LNCAP (cell line): ENCODE measurements at regions not wholly inside any gene's neighbourhood (a gene's known extent, or its start where the extent isn't known, plus 50 kb on each side); places are given as distances from the start of the nearest gene placed in this dataset.
A peak's percentile ranks its signal among the peaks of the same experiment; 100 is the strongest.

Source experiments
- TF ChIP-seq, protein P1 (sequence below): fragments of 450-650 bp; IDR thresholded peaks from 2 replicates; pipeline ENCODE4 v1.5.1; 2017; ENCODE audit warnings: mild to moderate bottlenecking

DNA sequence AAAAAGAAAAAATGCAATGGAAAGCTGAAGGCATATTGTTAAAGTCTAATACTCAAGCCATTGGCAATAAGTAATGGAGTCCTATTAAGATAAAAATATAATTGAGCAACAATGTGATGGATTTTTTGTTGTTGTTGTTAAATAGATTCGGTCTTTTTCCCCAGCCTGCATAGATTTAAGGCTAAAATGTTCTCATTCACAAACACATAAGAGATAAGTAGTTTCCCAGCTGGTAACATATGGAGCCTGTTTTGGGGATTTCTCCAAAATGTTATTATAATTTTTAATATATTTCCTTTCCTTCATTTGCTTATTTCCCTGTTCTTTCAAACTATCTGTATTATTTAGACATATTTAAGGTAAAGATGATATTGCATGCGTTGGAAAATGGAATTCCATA lies 1149.1 kb upstream of the PRR20A start:
- TF ChIP-seq, protein P1, sequence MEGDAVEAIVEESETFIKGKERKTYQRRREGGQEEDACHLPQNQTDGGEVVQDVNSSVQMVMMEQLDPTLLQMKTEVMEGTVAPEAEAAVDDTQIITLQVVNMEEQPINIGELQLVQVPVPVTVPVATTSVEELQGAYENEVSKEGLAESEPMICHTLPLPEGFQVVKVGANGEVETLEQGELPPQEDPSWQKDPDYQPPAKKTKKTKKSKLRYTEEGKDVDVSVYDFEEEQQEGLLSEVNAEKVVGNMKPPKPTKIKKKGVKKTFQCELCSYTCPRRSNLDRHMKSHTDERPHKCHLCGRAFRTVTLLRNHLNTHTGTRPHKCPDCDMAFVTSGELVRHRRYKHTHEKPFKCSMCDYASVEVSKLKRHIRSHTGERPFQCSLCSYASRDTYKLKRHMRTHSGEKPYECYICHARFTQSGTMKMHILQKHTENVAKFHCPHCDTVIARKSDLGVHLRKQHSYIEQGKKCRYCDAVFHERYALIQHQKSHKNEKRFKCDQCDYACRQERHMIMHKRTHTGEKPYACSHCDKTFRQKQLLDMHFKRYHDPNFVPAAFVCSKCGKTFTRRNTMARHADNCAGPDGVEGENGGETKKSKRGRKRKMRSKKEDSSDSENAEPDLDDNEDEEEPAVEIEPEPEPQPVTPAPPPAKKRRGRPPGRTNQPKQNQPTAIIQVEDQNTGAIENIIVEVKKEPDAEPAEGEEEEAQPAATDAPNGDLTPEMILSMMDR, result no peak

DNA sequence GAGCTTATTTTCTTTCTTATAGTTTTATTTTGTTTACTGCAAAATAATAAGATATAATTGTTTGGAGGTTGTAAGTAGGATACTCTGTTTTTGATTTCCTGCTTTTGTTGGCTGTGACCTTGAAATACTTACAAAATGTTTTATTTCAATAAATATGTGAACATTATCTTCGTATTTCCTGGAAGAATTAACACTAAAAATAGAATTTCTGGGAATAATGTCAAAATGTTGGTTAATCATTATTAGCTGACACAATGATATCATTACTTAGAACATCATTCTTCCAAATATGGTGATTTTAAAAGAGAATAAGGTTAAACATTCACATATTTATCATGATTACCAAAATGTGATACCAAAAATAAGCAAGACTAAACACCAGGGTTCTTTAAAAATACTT lies 1148.6 kb upstream of the PRR20A start:
- TF ChIP-seq, protein P1, result no peak

DNA sequence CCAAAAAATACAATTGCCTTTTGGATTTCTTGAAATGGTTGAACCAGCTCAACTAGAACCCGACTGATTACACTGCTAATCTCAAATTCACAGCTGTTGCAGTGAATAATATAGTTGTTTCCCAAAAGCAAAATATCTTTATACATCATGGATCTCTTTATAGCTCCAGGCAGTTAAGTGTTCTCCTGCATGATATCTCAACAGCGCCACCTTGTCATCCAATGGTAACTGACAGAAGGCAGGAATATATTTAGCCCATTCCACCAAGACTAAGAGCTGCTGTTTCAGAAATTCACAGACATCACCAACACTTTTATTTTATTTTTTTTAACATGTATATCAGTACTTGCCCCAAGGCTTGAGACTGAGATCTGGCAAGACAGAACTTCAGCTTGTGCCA lies 1141.0 kb upstream of the PRR20A start:
- TF ChIP-seq, protein P1, result peak; percentile 42; the same call in 1 of the 2 replicates

DNA sequence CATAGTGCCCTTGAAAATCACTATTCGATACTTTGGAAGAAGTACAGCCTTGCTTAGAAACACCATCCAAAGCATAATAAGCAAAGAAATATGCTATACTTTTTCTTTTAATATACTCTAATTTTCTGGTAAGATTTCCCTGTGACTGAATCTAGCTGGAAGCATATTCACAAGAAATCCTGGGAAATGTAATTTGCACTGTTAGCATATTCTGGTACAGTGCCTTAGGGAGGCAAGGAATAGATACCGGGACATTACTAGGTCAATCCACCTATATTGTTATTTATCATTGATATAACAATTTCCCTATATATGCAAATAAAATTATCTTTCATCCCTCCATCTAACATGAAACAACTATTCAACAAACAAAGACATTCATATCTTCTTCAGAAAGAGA lies 1131.3 kb upstream of the PRR20A start:
- TF ChIP-seq, protein P1, result no peak

DNA sequence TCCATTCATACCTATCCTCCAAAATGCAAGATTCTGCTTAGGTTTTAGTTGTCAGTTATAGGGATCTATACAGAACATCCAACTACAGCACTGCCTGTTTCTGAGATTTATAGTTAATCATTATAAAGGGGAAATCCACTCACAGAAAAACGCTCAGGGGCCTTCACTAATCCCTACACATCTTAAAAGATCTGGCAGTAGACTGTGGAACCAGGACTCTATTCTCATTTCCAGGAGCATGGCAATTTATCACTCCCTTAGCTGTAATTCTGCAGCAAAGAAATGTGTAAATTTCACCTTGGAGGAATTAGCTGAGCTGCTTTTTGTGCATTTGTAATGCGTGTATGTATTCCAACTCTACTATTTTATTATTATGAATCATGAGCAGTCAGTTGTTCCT lies 1128.1 kb upstream of the PRR20A start:
- TF ChIP-seq, protein P1, result no peak

DNA sequence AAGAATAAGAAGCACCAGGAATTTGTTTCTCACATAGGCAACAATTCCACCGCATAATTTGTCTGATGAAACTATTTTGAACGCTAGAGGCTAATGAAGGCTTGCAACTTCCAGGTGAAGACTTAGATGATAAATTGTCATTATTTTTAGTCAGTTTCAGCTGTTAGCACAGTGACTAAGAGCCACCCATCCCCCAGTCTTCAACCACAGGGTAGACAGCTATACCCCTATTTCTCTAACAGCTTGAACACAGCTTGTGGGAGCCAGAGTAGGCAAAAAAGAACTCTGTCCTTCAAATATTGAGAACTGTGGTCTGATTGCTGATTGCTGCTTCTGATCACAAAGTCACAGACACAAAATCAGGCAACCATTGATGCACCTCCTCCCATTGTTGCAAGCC lies 1124.8 kb upstream of the PRR20A start:
- TF ChIP-seq, protein P1, result no peak

DNA sequence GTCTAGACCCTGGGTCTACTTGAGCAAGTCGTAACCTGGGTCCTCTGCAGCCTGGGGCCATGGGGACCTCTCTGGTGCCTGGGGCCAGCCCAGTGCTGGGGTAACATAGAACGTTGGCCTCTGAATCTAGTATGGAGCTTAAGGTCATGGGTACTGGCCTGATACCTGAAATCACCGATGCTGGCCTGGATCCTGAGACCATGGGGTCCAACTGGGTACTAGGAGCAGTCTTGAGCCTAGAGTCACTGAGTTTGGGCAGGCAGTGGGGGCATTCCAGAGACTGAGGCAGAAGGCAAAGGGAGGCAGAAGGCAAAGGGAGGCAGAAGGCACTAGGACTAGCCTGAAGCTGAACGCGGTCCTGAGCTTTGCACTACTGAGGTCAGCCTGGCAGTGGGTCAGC lies 1121.1 kb upstream of the PRR20A start:
- TF ChIP-seq, protein P1, result no peak

DNA sequence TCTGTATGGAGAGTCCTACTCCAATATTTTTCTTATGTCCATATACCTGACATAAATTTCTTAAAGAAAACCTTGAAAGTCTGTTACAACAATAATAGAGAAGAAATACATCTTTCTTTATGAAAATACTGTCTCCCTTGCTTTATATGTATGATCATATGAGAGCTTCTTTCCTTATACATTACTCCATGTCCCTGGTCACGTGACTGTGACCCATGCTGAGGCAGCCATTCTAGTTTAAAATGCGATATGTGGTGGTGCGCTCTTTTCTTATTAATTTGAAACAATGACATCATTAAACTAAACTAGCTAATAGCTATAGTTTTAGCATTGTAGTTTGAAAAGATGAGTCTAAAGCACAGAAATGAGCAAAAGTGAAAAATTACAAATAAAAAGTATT lies 1120.3 kb upstream of the PRR20A start:
- TF ChIP-seq, protein P1, result no peak
